IMR-90 (cell line): ENCODE measurements at regions not wholly inside any gene's neighbourhood (a gene's known extent, or its start where the extent isn't known, plus 50 kb on each side); places are given as distances from the start of the nearest gene placed in this dataset.
A peak's percentile ranks its signal among the peaks of the same experiment; 100 is the strongest.

Source experiments
- ATAC-seq: fragments of 200-7000 bp; cut with Tn5 transposase; 2 replicates; pipeline ENCODE4 v1.9.1; 2020; ENCODE audit warnings: low read depth, mild to moderate bottlenecking, moderate library complexity
- BruUV-seq: library from RNA; stranded (reverse); fragments of 400-500 nt; replicated peaks from 2 replicates; lab custom pipeline; 2021; lab: Mats Ljungman, UMichigan
- CTCF ChIA-PET: fragments of 300-600 bp; formaldehyde crosslinking; extraction: SDS; loops from one replicate; lab custom pipeline; 2021; ENCODE audit warnings: antibody characterized with exemption; lab: Yijun Ruan, JAX
- POLR2A ChIA-PET: fragments of 300-600 bp; sonication (Branson Sonifier 250); formaldehyde crosslinking; loops from one replicate; lab custom pipeline; 2022; ENCODE audit warnings: antibody characterized with exemption; ENCODE audit not compliant: unreplicated experiment; lab: Charles Lee
- DNase-seq: peaks from one replicate; pipeline ENCODE4 v3.0.0; 2013
- H2AFZ ChIP-seq: replicated peaks from 2 replicates; pipeline ENCODE3; 2013; ENCODE audit warnings: low read length, mild to moderate bottlenecking; ENCODE audit not compliant: poor library complexity
- H2AK5ac ChIP-seq: 2 replicates; pipeline ENCODE4 v1.6.1; 2013; ENCODE audit warnings: low read depth, low read length, inconsistent platforms
- H2AK9ac ChIP-seq: replicated peaks from 2 replicates; pipeline ENCODE3; 2013; ENCODE audit warnings: mild to moderate bottlenecking, low read depth, low read length, moderate library complexity; ENCODE audit not compliant: poor library complexity
- H2BK120ac ChIP-seq: 2 replicates; pipeline ENCODE4 v1.6.1; 2013; ENCODE audit warnings: low read depth, low read length, inconsistent platforms
- H2BK15ac ChIP-seq: 3 replicates; pipeline ENCODE4 v1.6.1; 2013; ENCODE audit warnings: low read depth, low read length, inconsistent platforms
- H2BK20ac ChIP-seq: 2 replicates; pipeline ENCODE4 v1.6.1; 2013; ENCODE audit warnings: low read depth, mild to moderate bottlenecking, inconsistent platforms, low read length, moderate library complexity
- H2BK5ac ChIP-seq: 2 replicates; pipeline ENCODE4 v1.6.1; 2013; ENCODE audit warnings: mild to moderate bottlenecking, low read depth, low read length, inconsistent platforms; ENCODE audit not compliant: poor library complexity, severe bottlenecking
- H3K14ac ChIP-seq: replicated peaks from 2 replicates; pipeline ENCODE4 v1.6.1; 2013; ENCODE audit warnings: low read depth, low read length, inconsistent platforms
- H3K18ac ChIP-seq: 2 replicates; pipeline ENCODE4 v1.6.1; 2013; ENCODE audit warnings: low read depth, low read length, control low read depth
- H3K23ac ChIP-seq: 2 replicates; pipeline ENCODE4 v1.6.1; 2013; ENCODE audit warnings: low read depth, low read length, inconsistent platforms
- H3K27ac ChIP-seq: 2 replicates; pipeline ENCODE4 v1.5.1; 2013; ENCODE audit warnings: mild to moderate bottlenecking, control low read depth, low read length; ENCODE audit not compliant: insufficient read depth
- H3K27me3 ChIP-seq: 2 replicates; pipeline ENCODE4 v1.6.1; 2013; ENCODE audit warnings: low read length; ENCODE audit not compliant: control insufficient read depth, insufficient read depth
- H3K36me3 ChIP-seq: 2 replicates; pipeline ENCODE4 v1.6.1; 2013; ENCODE audit warnings: low read length, mixed read lengths; ENCODE audit not compliant: control insufficient read depth, insufficient read depth
- H3K4ac ChIP-seq: 2 replicates; pipeline ENCODE4 v1.6.1; 2013; ENCODE audit warnings: low read depth, low read length, inconsistent platforms
- H3K4me1 ChIP-seq: 2 replicates; pipeline ENCODE4 v1.6.1; 2013; ENCODE audit warnings: low read length, mixed read lengths; ENCODE audit not compliant: control insufficient read depth, insufficient read depth
- H3K4me2 ChIP-seq: 2 replicates; pipeline ENCODE4 v1.6.1; 2013; ENCODE audit warnings: low read depth, mild to moderate bottlenecking, control low read depth, low read length, moderate library complexity
- H3K4me3 ChIP-seq: 2 replicates; pipeline ENCODE4 v1.5.1; 2013; ENCODE audit warnings: low read depth, mild to moderate bottlenecking, control low read depth, low read length, moderate library complexity; ENCODE audit not compliant: insufficient read depth
- H3K56ac ChIP-seq: 2 replicates; pipeline ENCODE4 v1.6.1; 2013; ENCODE audit warnings: low read length, inconsistent platforms; ENCODE audit not compliant: insufficient read depth; ENCODE audit errors: extremely low read depth
- H3K79me1 ChIP-seq, 2 experiments: 2 replicates each; pipeline ENCODE4 v1.6.1; 2013; ENCODE audit warnings: low read length in 2 of 2, inconsistent platforms in 1 of 2, low read depth in 1 of 2
- H3K9ac ChIP-seq: 2 replicates; pipeline ENCODE4 v1.6.1; 2013; ENCODE audit warnings: low read depth, low read length, control low read depth
- H3K9me1 ChIP-seq: 2 replicates; pipeline ENCODE4 v1.6.1; 2013; ENCODE audit warnings: low read length, inconsistent platforms; ENCODE audit not compliant: insufficient read depth
- H3K9me3 ChIP-seq: 2 replicates; pipeline ENCODE4 v1.6.1; 2013; ENCODE audit warnings: low read length; ENCODE audit not compliant: control insufficient read depth, insufficient read depth
- H4K20me1 ChIP-seq: 2 replicates; pipeline ENCODE4 v1.6.1; 2013; ENCODE audit warnings: low read length, inconsistent platforms; ENCODE audit not compliant: insufficient read depth
- H4K5ac ChIP-seq: 2 replicates; pipeline ENCODE4 v1.6.1; 2013; ENCODE audit warnings: mild to moderate bottlenecking, low read depth, low read length, control low read depth
- H4K8ac ChIP-seq, 2 experiments: 2 replicates each; pipeline ENCODE4 v1.6.1; 2013; ENCODE audit warnings: low read depth in 2 of 2, low read length in 2 of 2, control low read depth in 1 of 2, inconsistent platforms in 1 of 2
- H4K91ac ChIP-seq: 2 replicates; pipeline ENCODE4 v1.6.1; 2013; ENCODE audit warnings: low read depth, low read length, inconsistent platforms; ENCODE audit not compliant: insufficient read depth
- BHLHE40 ChIP-seq: fragments of 150-350 bp; IDR thresholded peaks from 2 replicates; pipeline ENCODE4 v1.6.1; 2016; ENCODE audit warnings: mild to moderate bottlenecking, low read depth, low read length
- CEBPB ChIP-seq: IDR thresholded peaks from 2 replicates; pipeline ENCODE4 v1.6.1; 2012; ENCODE audit warnings: low read depth, low read length, improper control_type of control experiment
- CHD1 ChIP-seq: IDR thresholded peaks from 2 replicates; pipeline ENCODE4 v1.6.1; 2012; ENCODE audit warnings: low read depth, low read length, improper control_type of control experiment
- CTCF ChIP-seq: conservative IDR thresholded peaks from 2 replicates; pipeline ENCODE4 v1.5.1; 2012; ENCODE audit warnings: mild to moderate bottlenecking, low read depth, low read length, improper control_type of control experiment
- ELK1 ChIP-seq: fragments of 150-350 bp; IDR thresholded peaks from 2 replicates; pipeline ENCODE4 v1.6.1; 2016; ENCODE audit warnings: low read depth, mild to moderate bottlenecking, low read length, moderate library complexity, borderline replicate concordance
- FOS ChIP-seq: fragments of 150-350 bp; IDR thresholded peaks from 2 replicates; pipeline ENCODE4 v1.6.1; 2016; ENCODE audit warnings: low read depth, low read length
- MAFK ChIP-seq: IDR thresholded peaks from 2 replicates; pipeline ENCODE4 v1.6.1; 2012; ENCODE audit warnings: low read depth, low read length, improper control_type of control experiment
- MAZ ChIP-seq: IDR thresholded peaks from 2 replicates; pipeline ENCODE4 v1.6.1; 2012; ENCODE audit warnings: low read depth, mild to moderate bottlenecking, low read length, improper control_type of control experiment, moderate library complexity, borderline replicate concordance
- NFE2L2 ChIP-seq: fragments of 150-350 bp; IDR thresholded peaks from 2 replicates; pipeline ENCODE4 v1.6.1; 2016; ENCODE audit warnings: low read depth, mild to moderate bottlenecking, low read length
- POLR2A ChIP-seq: IDR thresholded peaks from 2 replicates; pipeline ENCODE4 v1.6.1; 2012; ENCODE audit warnings: mild to moderate bottlenecking, low read depth, low read length
- RAD21 ChIP-seq: IDR thresholded peaks from 2 replicates; pipeline ENCODE4 v1.6.1; 2012; ENCODE audit warnings: low read length, improper control_type of control experiment
- RCOR1 ChIP-seq: IDR thresholded peaks from 2 replicates; pipeline ENCODE4 v1.6.1; 2012; ENCODE audit warnings: mild to moderate bottlenecking, low read length, improper control_type of control experiment; ENCODE audit not compliant: insufficient replicate concordance
- RFX5 ChIP-seq: IDR thresholded peaks from 2 replicates; pipeline ENCODE4 v1.8.0; 2012; ENCODE audit warnings: low read depth, mild to moderate bottlenecking, low read length, moderate library complexity
- SMC3 ChIP-seq: fragments of 150-350 bp; IDR thresholded peaks from 2 replicates; pipeline ENCODE4 v1.6.1; 2016; ENCODE audit warnings: low read depth, mild to moderate bottlenecking, antibody characterized with exemption, low read length, moderate library complexity
- USF2 ChIP-seq: fragments of 150-350 bp; IDR thresholded peaks from 2 replicates; pipeline ENCODE4 v1.6.1; 2017; ENCODE audit warnings: mild to moderate bottlenecking, antibody characterized with exemption, low read length, low read depth
- WGBS, 2 experiments: methylation state at CpG; one replicate each; pipeline versions ENCODE4 v1.1.5 to v1.1.7; 2013; ENCODE audit warnings: missing lambda C conversion rate in 2 of 2; ENCODE audit not compliant: insufficient read length in 1 of 2; ENCODE audit errors: extremely low coverage in 2 of 2; 5-methylcytosine and 5-hydroxymethylcytosine counted together
- dilution Hi-C: fragments of 300-500 bp; cut with HindIII; formaldehyde crosslinking; loops from one replicate; pipeline ENCODE4 v1.14.3; 2018; ENCODE audit warnings: low sequenced_read_pairs; ENCODE audit not compliant: unreplicated experiment
- in situ Hi-C: fragments of 300-500 bp; cut with MboI; formaldehyde crosslinking; loops from 3 replicates; pipeline ENCODE4 v1.14.3; 2019; ENCODE audit warnings: low sequenced_read_pairs, inconsistent platforms, mixed read lengths
- intact Hi-C: fragments of 100-400 bp; cut with micrococcal nuclease; formaldehyde crosslinking; loops from 2 replicates; pipeline ENCODE4 v1.10.0; 2022

GRCh38 chr12:123071099-123071800 lies 79.6 kb downstream of the PITPNM2 start:
- peaks cover 2% of the 10 kb centered on the region; the same call in 1 of the 2 replicates for H3K36me3 ChIP-seq
- peaks cover 6% of the 10 kb centered on the region; the same call in 1 of the 2 replicates for H3K4me1 ChIP-seq
- H2BK120ac ChIP-seq = no peak overlapping the region
- no peak overlapping the region for H3K4me2 ChIP-seq
- intact Hi-C loops = no loop called here
- H2BK20ac ChIP-seq = no peak overlapping the region
- H4K8ac ChIP-seq = no peak overlapping the region
- H3K23ac ChIP-seq = no peak overlapping the region
- no peak overlapping the region for H3K56ac ChIP-seq
- H2AFZ ChIP-seq = peak overlapping the region; percentile 9
- H3K9me3 ChIP-seq = no peaks in the 10 kb centered on the region
- ATAC-seq (no peak), DNase-seq (no peak)
- ChIA-PET POLR2A (no interaction called here), CTCF (interaction anchor here (1.0 kb wide), 1 partner anchor 27 kb away, joined by 3 read pairs; no protein-coding TSS in a partner anchor)
- peak overlapping the region; percentile 7; the same call in 1 of the 2 replicates for H3K4ac ChIP-seq
- dilution Hi-C loops = no loop called here
- H3K27ac ChIP-seq = no peak overlapping the region
- no peak overlapping the region for H2BK5ac ChIP-seq
- H3K18ac ChIP-seq = no peak overlapping the region
- no TSS peak for BruUV-seq
- no peak overlapping the region for H2AK9ac ChIP-seq
- no peak overlapping the region for H4K91ac ChIP-seq
- H2BK15ac ChIP-seq = no peak overlapping the region
- no peak overlapping the region for H4K5ac ChIP-seq
- in situ Hi-C loops = no loop called here
- H2AK5ac ChIP-seq = no peak overlapping the region
- H4K20me1 ChIP-seq = peaks cover 38% of the 10 kb centered on the region
- peaks cover 17% of the 10 kb centered on the region for H3K9me1 ChIP-seq
- no peak overlapping the region for H3K14ac ChIP-seq
- H3K9ac ChIP-seq = no peak overlapping the region
- H3K4me3 ChIP-seq = no peak overlapping the region
- 65% methylated on average over 4 of the region's 14 CpGs; no CpG with 5 or more reads in 1 of the 2 experiments for WGBS, 2 experiments
- peaks cover 8 to 23% of the 10 kb centered on the region in 2 experiments; a peak in 3 of 4 replicates for H3K79me1 ChIP-seq
- H3K27me3 ChIP-seq = peaks cover 1% of the 10 kb centered on the region; the same call in 1 of the 2 replicates
- no peak for TF ChIP-seq POLR2A
- TF ChIP-seq NFE2L2 = no peak
- no peak for TF ChIP-seq MAFK
- no peak for TF ChIP-seq BHLHE40
- TF ChIP-seq ELK1 = no peak
- TF ChIP-seq RAD21 = no peak
- no peak for TF ChIP-seq RCOR1
- TF ChIP-seq FOS = no peak
- TF ChIP-seq SMC3 = no peak
- no peak for TF ChIP-seq CTCF
- TF ChIP-seq RFX5 = no peak
- no peak for TF ChIP-seq CHD1
- TF ChIP-seq MAZ = no peak
- TF ChIP-seq CEBPB = no peak
- no peak for TF ChIP-seq USF2
